Activated CD4-positive, alpha-beta T cell treated with anti-CD3 and anti-CD28 coated beads for 4 hours (primary cell): ENCODE measurements at regions not wholly inside any gene's neighbourhood (a gene's known extent, or its start where the extent isn't known, plus 50 kb on each side); places are given as distances from the start of the nearest gene placed in this dataset.
"Not testable (repeated sequence)": the region's sequence is repeated elsewhere in the genome, so short reads cannot be mapped to it uniquely, and the experiment has no call there.

Experiments
- DNase-seq, 2 donors: peaks; one replicate each; pipeline ENCODE4 v3.0.0-alpha.2; 2020

DNA sequence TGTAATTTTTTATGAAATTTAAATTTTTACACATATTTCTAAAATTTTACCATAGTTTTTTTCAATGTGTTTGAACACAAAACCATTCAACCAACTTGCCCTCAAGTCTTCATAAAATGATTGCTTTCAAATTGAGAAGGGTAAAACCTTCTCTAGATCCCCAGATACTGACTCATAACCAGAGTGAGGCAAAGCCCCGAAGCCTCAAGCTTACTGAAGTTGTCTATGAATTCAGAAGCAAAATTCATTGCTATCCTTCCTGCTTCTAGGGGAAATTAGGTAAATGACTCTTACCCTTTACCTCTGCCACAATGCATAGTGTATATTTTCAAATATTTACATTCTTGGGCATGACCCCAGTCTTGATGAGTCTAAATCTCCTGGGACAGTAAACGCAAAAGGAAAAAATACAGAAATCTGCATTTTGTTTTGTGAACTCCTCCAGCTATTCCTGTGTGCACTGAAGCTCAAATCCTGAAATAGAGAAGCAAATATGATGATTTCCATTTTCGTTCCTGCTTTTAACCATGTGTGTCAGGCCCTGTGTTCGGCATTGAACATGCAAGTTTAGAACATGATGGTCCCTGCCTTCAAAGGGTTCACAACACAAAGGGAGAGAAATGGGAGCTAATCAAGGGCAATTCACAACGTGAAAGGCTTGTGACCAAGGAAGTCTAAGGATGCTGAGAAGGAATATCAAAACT, 246.3 kb downstream of the SUCLG1 start:
- no peak for DNase-seq

DNA sequence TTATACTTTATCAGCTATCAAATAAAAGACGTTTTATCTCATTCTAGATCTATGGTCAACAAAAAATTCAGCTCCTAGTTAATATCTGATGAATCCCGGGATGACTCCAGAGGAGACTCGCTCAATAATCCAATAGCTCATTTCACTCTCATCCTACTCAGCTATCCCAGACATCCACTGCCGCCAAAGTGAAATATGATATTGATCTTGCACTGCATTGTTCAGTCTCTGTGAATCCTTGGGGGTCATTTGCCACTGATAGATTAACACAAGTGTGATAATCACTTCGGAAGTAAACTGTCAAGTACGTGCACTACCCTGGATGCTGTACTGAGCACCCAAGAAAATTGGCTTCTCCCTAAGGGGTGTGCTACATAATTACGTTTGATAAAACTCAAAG, 249.1 kb downstream of the SUCLG1 start:
- no peak for DNase-seq

DNA sequence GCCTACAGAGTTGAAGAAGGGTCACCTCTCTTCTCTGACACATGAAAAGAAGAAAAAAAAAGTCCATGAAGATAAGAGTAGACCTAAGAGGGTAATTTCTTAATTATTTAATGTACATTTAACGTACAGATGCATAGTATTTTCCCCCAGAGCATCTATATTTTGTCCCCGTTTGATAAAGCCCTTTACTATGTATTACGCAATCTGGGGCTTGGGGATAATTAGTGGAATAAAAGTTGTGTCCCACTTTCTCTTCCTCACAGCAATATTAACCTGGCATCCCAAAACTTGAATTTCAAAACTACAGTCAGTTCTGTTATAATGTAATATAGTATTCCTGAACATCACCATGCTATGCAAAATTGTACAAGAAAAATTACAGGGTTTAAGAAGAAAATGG, 254.1 kb downstream of the SUCLG1 start:
- no peak for DNase-seq

DNA sequence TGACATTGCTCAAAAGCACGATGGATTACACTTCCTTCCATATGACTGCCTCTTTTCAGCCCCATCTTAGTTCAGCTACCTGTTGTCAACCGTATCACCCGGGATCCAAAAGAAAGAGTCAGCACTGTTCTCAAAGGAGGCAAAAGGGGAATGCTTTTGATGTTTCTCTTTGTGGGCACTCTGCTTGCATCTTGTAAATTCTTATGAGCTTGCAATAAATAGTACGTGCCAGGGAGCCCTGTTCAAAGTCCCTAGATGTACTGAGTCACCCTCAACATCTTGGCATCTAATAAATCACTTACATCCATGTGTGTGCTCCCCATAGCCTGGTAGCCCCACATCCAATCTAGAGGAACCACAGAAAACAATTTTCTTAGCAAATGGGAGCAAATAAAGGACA, 256.9 kb downstream of the SUCLG1 start:
- DNase-seq = no peak

DNA sequence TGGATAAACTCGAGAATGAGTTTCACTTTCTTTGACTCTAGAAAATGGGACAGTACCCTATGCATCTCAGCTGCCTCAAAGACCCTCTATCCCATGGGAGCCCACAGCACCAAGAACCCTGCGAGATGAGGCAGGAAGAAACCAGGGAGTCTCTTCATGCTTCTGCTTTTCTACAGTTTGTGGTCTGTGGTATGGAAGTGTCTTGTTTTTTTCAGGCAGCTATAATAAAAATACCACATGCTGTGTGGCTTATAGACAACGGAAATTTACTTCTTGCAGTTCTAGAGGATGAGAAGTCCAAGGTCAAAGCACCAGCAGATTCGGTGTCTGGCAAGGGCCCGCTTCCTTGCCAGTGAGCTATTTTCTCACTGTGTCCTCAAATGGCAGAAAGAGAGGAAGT, 257.9 kb downstream of the SUCLG1 start:
- no peak for DNase-seq

DNA sequence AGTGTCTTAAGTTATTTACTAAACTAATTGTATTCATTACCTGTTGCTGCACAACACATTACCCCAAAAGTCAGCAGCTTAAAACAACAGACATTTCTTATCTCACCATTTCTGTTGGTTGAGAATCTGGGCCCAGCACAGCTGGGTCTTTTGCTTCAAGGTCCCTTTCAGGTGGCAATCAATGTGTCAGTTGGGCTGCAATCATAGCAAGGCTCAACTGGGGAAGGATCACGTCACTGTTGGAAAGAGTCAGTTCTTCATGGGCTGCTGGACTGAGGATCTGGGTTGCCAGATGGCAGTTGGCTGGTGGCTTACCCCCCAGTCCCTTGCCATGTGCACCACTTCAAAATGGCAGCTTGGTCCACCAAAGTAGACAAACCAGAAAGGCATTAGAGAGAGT, 261.2 kb downstream of the SUCLG1 start:
- no peak for DNase-seq

DNA sequence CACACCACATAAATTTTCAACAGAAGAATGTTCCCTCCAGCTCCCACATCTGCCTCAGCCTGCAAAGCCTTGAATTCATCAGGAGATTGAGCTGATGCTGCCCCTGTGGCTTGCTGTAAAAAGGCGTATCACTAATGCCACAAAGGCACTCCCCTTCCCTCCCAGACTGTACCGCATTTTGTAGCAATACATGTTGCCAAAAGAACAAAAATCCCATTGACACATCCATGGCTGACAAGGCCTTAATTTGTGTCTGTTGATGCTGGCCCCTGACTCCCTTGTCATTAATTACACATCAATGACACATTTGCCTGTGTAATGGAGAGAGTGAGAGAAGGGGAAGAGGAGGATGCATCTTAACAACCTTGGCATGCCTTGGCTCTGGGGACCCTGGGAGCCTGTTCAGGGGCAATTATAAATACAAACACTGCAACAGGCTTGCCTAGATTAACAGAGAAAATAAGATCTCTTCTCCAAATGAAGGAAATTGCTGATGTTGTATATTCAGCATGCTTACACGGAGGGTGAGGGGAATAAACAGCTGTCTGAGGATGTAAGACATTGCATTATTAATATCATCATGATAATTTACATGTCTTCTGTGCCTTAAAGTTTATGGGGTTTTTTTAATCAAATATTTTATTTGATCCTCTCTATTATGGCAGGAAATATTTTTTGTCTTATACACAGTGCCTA, 264.0 kb downstream of the SUCLG1 start:
- DNase-seq = no peak

DNA sequence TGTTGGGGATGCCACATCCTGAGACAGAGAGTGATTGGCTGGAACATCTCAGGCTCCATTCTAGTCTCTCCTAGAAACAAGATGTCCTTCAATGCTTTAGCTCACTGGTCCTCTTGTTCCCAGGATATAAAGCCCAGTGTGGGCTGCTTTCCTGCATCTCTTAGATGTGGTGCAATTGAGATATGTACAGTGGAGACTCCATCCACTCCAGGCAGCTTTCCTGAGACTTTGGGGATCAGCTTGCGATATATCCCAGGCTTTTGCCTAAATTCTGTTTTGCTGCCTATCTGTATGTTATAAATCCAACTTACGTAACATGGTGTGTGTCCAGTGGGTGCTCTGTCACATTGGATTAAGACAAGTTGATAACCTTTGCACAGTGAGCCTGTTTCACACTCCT, 264.9 kb downstream of the SUCLG1 start:
- DNase-seq = no peak

DNA sequence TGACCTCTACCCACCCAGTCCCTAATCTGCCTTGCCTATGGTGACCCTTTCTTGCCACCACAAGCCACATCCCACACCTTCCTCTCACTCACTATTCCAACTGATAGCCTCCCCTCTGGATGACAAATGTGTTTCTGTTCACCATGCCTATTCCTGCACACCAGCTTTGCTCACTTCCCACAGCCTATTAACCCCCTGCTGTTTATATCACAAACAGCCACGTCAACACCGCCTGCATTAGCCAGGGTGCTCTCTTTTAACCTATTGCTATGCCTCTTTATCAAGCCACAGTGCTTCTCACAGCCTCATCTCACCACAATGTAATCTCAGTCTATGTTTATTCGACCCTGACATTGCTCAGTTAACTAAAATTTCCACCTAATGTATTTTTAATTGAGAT, 271.8 kb downstream of the SUCLG1 start:
- no peak for DNase-seq

DNA sequence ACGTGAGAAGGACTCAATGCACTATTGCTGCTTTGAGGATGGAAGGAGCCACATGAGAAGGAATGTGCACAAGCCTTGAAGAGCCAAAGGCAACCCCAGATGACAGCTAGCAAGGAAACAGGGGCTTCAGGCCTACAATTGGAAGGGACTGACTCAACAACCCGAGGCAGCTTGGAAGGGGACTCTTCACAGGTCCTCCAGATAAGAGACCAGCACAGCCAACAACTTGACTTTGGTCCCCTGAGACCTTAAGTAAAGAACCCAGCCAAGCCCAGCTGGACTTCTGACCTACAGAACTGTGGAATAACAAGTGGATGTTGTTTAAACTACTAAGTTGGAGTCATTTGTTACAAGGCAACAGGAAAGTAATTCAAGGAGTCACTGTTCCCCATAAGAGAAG, 277.2 kb downstream of the SUCLG1 start:
- DNase-seq = no peak

DNA sequence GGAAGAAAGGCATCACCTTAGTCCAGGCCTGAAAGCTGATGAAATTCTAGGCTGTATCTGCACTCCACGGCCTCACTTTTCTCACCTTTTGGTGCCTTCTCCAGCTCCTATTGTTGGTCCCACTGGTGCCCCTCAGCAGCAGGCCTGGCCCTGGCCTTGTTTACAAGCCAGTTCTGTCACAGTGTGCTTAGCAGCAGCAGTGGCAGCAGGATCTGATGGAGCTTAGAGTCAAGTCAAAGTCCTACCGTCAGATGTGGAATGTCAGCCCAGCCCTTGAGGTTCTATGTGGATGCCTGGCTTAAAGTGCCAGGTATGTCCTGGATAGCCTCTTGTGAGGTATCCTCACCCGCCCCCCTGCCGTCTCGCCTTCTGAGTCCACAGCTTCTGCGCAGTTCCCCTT, 281.3 kb downstream of the SUCLG1 start:
- no peak for DNase-seq

DNA sequence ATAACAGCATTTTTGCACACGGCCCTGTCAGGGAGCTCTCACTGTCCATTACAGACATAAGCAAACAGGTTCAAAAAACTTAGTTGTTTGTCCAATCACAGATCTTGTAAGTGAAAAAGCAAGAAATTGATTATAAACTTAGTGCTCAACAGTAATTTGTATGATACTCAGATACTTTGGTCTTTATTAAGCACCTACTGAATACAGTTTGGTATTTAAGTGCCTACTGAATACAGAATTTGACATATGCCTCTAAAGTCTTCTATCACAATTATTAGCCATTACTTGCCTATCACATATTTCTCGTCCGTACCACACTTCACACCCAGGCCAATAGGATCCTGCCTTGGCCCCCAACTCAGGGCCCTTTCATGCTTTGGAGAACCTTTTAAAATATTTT, 283.1 kb downstream of the SUCLG1 start:
- no peak for DNase-seq

DNA sequence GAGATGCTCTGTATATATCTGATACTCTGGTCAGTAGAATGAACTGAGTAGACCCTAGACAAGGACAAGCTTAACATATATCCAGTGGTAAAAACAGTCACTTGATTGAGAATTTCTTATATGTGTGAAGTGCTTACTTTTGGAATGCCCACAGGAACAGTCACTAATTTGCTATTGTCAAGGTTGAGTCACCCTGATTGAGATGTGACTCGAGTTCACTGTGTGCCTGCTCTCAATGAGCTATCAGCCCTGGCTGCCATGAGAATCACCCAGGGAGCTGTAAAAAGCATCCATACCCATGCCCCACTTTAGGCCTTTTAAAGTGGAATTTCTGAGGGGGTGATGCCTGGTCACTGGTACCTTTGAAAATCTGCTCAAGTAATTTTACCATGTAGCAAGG, 283.7 kb downstream of the SUCLG1 start:
- no peak for DNase-seq

DNA sequence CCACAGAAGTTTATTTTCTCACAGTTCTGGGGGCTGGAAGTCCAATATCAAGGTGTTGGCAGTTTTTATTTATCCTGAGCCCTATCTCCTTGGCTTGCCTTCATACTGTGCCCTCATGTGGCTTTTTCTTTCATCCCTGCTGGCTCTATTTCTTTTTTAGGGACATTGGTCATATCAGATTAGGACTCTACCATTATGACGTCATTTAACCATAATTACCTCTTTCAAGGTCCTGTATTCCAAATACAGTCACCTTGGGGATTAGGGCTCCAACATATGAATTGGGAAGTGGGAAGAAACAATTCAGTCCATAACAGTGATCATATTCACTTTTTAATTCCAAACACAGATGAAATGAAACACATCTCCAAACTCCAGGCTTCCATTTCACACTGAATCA, 286.0 kb downstream of the SUCLG1 start:
- no peak for DNase-seq

DNA sequence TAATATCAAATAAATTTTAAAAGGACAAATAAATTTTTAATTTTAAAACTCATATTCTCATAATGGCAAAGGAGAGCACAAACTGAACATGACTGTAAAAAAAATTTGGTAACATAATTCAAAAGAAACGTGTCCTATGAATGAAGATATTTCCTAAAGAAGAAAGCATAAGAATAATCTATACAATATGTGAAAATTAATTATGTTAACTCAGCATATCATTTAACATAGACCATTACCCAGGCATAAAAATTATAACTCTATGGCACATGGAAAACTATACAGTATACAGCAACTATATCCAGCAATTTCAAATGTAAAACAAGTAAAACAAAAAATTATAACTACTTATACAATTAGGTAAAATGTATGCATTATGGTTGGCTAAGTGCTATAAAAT, 288.1 kb downstream of the SUCLG1 start:
- DNase-seq = no peak

DNA sequence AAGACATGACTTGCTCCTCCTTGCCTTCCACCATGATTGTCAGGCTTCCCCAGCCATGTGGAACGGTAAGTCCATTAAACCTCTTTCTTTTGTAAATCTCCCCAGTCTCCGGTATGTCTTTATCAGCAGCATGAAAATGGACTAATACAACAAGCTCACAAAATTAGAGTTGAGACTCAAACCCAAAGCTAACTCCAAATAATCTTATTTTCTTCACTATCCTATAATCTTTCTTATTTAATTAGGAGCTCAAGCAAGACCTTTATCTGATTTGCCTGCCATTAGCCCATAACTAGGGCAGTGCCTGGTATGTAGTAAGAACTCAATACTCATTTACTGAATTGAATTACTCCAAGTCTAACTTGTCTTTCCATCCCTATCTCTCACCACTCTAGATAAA, 289.2 kb downstream of the SUCLG1 start:
- no peak for DNase-seq

DNA sequence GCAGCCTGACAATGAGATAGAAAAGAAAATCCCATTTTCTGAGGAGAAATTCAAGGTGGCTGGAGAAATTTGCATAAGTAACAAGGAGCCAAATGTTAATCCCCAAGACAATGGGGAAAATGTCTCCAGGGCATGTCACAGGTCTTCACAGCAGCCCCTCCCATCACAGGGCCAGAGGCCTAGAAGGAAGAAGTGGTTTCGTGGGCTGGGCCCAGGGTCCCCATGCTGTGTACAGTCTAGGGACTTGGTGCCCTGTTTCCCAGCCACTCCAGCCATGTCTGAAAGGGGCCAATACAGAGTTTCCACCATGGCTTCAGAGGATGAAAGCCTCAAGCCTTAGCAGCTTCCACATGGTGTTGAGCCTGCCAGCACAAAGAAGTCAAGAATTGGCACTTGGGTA, 290.5 kb downstream of the SUCLG1 start:
- not testable (repeated sequence) for DNase-seq

DNA sequence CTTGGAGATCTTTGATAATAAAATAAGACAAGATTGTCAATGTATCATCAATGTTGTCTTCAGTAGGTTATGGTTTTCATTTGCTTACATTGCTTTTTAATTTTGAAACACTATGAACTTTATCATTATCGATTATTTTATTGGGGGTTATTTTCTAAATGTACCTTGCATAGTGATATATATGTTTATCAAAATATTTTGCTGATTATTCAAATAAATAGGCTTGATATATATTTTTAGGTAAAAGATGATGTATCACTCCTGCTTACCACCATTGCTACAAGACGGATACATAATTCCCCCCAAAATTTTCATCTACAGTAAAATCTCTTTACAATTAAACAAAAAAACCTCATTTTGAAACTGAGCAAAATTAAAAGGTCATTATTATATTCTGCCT, 293.8 kb downstream of the SUCLG1 start:
- no peak for DNase-seq

DNA sequence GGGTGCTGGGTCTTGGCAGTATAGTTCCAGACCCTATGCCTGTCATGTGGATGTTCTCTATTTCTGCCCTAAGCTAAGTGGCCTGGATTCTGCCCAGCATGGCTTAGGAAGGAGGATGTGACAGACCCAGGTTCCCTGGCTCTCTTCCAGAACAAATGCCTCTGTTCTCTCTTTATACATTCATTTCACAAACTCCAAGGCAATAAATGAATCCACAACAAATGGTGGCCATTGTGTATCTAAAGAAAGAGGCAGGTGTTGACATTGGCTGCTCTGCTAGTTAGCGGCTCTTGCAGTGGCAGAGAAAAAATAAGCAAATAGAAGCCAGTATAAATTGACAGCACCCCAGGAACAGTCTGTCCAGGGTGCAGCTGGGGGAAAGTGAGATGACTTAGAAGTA, 298.6 kb downstream of the SUCLG1 start:
- no peak for DNase-seq

DNA sequence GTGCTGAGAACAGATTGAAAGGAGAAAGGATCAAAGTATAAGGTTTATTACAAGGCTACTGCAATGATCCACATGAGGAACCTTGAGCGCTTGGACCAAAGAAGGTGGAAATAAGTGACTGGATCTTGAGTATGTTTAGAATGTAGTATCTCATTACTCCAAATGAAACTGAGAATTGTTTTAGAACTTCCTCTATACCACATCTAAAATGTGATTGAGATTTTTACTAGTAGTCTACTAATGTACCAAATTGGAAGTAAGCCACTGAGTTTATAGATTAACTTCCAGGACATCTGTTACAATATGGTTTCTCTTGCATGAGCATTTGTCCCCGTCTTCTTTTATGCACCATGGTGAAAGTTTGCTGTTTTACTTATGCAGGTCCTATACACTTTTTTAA, 300.5 kb downstream of the SUCLG1 start:
- DNase-seq = no peak

DNA sequence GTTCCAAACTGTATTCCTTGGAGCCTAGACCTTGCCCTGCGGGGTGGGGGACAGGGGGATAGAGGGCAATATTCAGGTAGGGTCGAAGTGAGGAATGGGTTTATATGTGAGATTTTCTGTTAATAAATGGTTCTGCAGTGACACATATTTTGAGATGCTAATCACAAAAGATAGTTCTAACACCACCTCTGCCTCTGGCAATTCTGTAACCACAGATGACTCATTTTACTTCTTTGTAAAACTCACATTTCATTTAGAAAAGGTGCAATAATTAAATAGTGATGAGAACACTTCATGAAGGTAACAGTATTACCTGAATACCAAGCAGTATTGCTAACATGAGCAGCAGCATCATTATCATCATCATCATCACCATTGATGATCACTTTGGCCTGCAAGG, 306.6 kb downstream of the SUCLG1 start:
- DNase-seq = no peak

DNA sequence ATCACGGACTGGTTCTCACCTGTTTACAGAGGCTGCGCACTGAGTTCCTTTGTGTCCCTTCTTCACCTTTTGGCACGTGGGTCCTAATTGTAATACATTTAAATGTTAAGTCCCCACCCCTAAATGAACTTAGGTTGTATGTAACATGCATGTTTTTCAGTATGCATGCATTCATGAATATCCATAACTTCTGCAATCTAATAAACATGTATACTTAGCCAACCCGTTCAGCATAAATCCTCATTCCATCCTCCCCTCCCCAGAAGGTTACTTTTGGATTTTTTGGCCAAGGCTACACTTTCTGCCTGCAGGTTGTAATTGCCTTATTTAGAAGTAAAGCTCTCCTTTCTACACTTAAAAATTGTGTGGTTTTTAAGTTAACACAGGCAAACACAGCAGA, 314.7 kb downstream of the SUCLG1 start:
- no peak for DNase-seq

DNA sequence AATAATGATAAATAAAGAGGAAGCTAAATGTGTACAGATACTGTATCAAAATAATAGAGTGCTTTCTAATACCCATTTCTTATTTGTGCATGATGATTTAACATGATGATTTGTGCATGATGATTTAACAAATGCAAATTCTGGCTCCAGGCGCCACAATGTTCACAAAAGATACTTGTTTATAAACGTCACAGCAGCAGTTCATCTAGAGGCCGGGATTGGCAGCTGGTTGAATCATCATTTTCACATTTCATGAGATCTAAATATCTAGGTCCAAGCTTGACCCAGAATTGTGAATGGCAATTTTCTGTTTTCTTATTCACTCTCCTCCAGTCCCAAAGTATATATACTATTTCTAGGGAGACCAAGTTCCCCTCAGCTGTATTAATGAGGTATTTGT, 322.0 kb downstream of the SUCLG1 start:
- no peak for DNase-seq

DNA sequence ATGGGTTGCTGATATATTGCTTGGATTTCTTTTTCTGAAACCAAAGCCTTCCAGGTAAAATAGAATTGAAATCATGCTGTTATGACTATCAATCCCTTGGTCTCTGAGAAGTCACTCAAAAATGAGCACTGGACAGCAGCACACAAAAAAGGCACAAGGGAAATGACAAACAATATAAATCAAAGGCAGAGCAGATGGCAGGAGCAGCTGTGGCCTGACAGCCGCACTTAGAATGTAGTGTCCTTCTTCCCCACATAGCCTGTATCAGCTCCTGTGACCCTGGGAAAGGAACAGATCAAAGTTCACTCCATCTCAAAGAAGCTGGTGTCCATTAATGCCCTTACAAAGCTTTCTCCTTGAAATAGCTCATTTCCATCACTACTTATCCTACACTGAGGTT, 326.7 kb downstream of the SUCLG1 start:
- DNase-seq = no peak

DNA sequence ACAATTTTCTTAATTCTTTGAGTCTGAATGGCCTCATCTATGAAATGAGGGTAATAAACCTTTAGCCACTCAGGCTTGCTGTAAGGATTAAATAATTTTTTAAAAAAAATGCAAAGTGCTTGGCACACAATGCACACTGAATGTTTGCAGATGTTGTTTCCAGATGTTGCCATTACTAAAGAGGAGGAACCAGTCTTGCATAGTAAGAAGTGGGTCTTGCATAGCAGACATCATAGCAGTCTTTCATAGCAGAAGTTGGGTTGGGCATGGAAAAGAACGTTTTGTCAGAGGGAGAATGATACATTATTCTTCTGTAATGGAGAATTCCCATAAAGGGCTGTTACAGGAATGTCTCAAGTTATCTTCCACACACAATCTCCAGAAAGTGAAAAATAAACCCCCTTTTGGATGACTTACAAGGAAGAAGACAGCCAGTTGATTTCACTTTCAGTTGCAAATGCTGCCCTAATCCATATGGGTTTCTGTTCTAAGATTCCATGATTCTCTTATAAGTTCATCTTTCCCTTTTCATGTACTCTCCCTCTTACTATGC, 327.7 kb downstream of the SUCLG1 start:
- DNase-seq = no peak
